ENCODE measurements at regions not wholly inside any gene's neighbourhood (a gene's known extent, or its start where the extent isn't known, plus 50 kb on each side); places are given as distances from the start of the nearest gene placed in this dataset.

DNA sequence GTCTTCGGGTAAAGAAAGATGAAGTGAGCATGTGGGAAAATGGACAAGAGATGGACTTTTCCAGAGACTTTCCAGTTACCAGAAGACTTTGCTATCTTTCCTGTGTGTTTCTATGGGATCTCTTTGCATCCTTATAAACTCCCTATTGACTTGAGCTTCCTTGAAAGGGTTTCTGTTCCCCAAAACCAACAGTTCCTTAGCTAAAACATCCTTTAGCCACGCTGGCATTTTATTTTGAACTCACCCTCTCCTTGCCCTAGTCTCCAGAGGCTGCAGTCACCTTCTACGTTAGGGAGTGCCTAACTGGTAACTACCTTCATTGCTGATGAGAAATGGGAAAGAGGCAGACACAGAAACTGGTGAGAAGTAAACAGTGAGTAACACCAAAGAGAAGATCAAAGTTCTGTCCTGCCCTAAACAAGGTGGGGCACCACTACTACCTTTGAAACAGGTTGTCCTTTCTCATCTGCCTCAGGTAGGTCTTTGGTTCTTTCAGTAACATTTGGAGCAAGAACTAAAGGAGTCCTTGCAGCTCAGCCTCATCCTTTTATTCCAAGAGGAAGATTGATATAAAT lies 402.9 kb downstream of the ENC1 start:
- DNase-seq (ENCODE audit: low read depth, low spot score), result no peak
- in situ Hi-C loops (cut with HindIII; ENCODE audit: low pct_unique_long_range_greater_than_20kb, low sequenced_read_pairs), result no loop called here

- no peak for DNase-seq (ENCODE audit: low read depth, low spot score)
- in situ Hi-C loops (cut with HindIII; ENCODE audit: low pct_unique_long_range_greater_than_20kb, low sequenced_read_pairs), result no loop called here
These were observed 405.0 kb downstream of the ENC1 start for GRCh38 chr5:74235552-74235951.

- in situ Hi-C loops (cut with HindIII; ENCODE audit: low pct_unique_long_range_greater_than_20kb, low sequenced_read_pairs), result no loop called here
- DNase-seq (ENCODE audit: low read depth, low spot score), result no peak
These were observed 407.0 kb downstream of the ENC1 start for GRCh38 chr5:74233571-74233970.

DNA sequence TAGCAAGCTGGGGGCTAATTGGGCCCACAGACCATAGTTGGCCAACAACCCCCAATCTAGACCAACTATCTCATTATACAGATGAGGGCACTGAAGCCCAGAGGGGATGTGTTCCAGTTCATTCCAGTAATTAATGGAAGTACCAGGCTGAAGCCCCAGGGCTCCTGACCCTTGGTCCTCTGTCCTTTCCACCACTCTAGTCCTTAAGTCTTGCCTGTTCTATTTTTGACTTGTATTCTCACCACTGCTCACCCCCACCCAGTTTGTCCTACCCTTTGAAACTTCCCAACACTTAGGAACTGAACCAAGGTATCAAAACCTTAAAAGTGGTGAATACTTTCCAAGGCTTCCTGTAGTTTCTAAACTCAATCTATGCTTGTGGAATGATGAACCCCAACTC lies 407.4 kb downstream of the ENC1 start:
- in situ Hi-C loops (cut with HindIII; ENCODE audit: low pct_unique_long_range_greater_than_20kb, low sequenced_read_pairs), result no loop called here

DNA sequence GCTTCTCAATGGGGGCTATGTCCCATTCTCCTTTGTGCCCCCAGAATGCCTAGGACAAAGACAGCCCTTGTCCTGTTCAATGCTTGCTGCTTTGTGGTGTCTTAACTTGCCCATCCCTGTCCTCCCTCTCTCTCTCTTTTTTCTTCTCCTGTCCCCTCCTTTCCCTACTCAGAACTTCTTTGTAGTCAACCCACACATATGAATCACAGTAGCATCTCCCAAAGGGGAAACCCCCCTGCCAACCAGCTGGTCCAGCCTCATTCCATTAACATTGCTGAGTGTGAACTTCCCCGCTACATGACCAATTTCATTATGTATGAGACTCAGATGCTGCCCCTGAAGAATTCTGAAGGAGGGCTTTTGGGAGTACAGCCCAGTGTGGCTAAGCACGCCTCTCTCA lies 408.3 kb downstream of the ENC1 start:
- no peak for DNase-seq (ENCODE audit: low read depth, low spot score)
- in situ Hi-C loops (cut with HindIII; ENCODE audit: low pct_unique_long_range_greater_than_20kb, low sequenced_read_pairs), result no loop called here

More for the DNA sequence above, 407.4 kb downstream of the ENC1 start:
- DNase-seq (ENCODE audit: low read depth, low spot score), result no peak

DNA sequence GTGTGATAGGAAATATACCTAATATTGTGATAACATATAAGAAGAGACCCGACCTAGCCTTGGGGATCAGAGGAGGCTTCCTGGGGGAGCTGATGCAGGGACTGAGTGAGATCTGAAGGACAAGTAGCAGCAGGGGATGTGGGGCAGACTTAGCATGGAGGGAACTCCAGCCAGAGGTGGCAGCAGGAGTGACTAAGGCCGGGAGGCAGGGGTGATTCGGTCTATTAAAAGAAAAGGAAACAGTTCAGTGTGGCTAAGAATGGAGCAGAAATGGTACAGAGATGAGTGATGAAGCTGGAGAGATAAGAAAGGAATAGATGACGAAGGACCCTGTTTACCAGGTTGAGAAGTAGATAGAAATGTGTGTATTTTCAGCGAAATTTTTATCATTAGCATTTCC lies 408.8 kb downstream of the ENC1 start:
- in situ Hi-C loops (cut with HindIII; ENCODE audit: low pct_unique_long_range_greater_than_20kb, low sequenced_read_pairs), result no loop called here

DNA sequence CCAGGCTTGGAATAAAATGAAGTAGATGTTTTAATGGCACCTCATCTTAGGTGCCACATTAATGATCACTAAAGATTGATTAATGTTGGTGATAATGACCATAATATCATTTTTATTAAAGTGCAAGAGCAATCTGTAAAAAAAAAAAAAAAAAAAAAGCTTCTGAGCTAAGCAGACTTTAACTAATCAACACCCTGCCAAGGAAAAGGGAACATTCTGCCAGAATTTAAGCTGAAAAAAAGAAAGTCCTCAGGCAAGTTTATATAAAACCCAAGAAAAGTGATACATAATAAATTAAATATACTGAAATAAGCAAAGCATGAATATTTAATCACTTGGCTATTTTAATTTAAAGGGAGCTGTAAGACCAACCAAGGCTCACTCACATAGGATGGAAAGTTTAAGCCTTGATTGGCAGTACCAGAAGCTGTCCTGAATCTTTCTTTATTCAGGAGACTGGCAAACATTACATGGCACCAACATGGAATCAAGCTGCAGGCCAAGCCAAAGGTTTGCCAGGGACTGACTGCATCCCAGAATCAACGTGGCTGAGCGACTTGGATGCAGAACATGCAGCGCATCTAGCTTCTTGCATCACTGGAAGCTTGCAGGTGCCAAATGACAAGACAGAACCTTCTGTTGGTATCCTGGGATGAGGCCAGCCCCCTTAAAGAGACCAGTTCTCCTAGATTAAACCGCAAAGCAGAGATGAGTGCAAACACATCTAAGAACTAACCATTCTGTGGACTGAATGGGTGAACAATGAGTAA lies 413.6 kb downstream of the ENC1 start:
- in situ Hi-C loops (cut with HindIII; ENCODE audit: low pct_unique_long_range_greater_than_20kb, low sequenced_read_pairs), result no loop called here
- DNase-seq (ENCODE audit: low read depth, low spot score), result no peak

More for the DNA sequence above, 408.8 kb downstream of the ENC1 start:
- DNase-seq (ENCODE audit: low read depth, low spot score), result no peak

- in situ Hi-C loops (cut with HindIII; ENCODE audit: low pct_unique_long_range_greater_than_20kb, low sequenced_read_pairs), result no loop called here
These were observed 414.9 kb downstream of the ENC1 start for GRCh38 chr5:74225587-74225986.

GRCh38 chr5:74224331-74224730 lies 416.2 kb downstream of the ENC1 start:
- DNase-seq (ENCODE audit: low read depth, low spot score), result no peak
- in situ Hi-C loops (cut with HindIII; ENCODE audit: low pct_unique_long_range_greater_than_20kb, low sequenced_read_pairs), result no loop called here

More at GRCh38 chr5:74225587-74225986, 414.9 kb downstream of the ENC1 start:
- DNase-seq (ENCODE audit: low read depth, low spot score), result no peak

GRCh38 chr5:74222806-74223205 lies 417.7 kb downstream of the ENC1 start:
- no peak for DNase-seq (ENCODE audit: low read depth, low spot score)
- in situ Hi-C loops (cut with HindIII; ENCODE audit: low pct_unique_long_range_greater_than_20kb, low sequenced_read_pairs), result no loop called here

GRCh38 chr5:74221413-74221812 lies 419.1 kb downstream of the ENC1 start:
- DNase-seq (ENCODE audit: low read depth, low spot score), result no peak
- in situ Hi-C loops (cut with HindIII; ENCODE audit: low pct_unique_long_range_greater_than_20kb, low sequenced_read_pairs), result no loop called here

DNA sequence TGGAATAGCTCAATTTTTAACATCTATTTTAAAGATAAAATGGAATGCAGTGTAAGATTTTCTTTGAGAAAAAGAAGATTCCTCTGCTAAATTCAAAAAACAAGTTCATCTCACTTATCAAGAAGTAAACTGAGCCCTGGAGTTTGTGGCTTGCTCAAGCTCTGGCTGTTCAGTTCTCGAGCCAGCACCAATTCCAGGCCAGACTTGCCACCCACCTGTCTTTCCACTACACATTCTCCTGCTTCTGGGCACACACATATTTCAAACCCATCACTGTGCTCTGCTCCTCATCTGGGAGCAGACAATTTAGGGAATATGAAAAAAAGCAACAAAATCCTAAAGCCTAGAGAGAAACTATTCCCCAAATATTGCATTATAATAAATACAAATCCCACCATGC lies 424.5 kb downstream of the ENC1 start:
- in situ Hi-C loops (cut with HindIII; ENCODE audit: low pct_unique_long_range_greater_than_20kb, low sequenced_read_pairs), result no loop called here

DNA sequence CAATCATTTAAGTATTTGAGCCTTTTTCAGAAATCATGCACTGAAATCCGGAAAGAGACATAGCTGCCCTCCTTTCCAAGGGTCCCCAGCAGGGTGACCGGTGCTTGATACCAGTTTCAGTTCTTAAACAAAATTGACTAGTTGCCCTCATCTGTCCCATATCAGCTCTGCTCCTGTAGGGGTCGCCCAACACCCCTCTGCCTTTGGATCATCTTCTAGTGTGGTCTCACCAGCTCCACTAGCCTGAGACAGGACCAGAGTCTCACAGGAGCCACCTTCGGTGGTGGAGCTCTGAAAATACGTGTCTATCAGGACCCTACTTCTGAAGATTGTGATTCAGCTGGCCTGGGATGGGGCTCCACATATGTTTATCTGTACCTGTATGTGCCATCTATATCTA lies 428.2 kb downstream of the ENC1 start:
- DNase-seq (ENCODE audit: low read depth, low spot score), result peak; percentile 62
- in situ Hi-C loops (cut with HindIII; ENCODE audit: low pct_unique_long_range_greater_than_20kb, low sequenced_read_pairs), result no loop called here

More for the DNA sequence above, 424.5 kb downstream of the ENC1 start:
- DNase-seq (ENCODE audit: low read depth, low spot score), result no peak

DNA sequence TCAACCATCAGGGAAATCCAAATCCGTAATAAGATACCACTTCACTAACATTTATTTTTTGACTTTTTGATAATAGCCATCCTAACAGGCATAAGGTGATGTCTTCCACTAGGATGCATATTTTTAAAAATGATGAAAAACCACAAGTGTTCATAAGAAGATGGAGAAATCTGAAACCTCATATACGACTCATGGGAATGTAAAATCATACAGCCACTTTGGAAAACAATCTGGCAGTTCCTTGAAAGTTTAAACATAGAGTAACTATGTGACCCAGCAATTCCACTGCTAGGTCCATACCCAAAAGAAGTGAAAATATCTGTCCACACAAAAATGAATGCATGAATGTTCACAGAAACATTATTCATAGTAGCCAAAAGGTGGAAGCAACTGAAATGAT lies 431.0 kb downstream of the ENC1 start:
- DNase-seq (ENCODE audit: low read depth, low spot score), result no peak
- in situ Hi-C loops (cut with HindIII; ENCODE audit: low pct_unique_long_range_greater_than_20kb, low sequenced_read_pairs), result no loop called here

DNA sequence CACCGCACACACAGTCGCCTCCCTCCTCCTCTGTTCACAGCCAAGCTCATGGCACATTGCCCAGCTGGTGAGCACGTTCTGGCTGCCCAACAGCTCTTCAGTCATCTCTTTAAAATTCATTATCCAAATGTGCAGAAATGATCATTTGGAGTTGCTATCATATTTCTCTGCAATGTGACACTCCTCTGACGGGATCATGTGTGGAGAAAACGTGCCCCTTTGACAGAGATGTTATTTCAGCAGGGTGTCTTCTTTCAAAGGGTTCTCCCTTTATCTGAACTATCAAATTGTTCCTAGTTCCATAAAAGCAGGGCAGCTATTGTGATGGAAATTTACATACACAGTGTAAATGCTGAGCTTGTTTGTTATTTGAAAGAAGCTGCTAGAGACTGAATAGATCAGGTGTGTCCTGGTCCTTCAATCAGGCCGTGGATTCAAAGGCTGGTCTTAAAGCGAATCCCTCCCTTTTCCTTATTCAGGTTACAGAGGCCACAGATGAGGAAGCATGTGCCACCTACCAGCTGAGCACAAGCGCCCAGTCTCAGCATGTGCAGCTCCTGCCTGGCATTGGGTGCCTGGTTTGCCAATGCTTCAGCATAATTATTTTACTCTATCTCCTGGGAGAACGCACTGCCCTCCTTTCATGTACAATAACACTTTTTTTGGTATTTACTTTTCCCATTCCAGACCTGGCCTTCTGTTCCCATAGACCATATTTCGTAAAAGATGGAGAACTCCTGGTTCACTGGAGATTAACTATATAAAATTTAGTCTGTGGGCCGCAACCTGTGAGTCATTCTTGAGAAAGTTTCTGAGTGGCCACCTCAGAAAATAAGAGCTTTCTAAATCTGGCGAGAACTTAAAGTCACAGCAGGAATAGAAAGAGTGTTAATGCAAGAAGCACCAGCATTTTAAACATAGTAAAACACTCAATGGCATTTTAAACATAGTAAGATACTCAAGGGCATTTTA lies 433.7 kb downstream of the ENC1 start:
- no peak for DNase-seq (ENCODE audit: low read depth, low spot score)
- in situ Hi-C loops (cut with HindIII; ENCODE audit: low pct_unique_long_range_greater_than_20kb, low sequenced_read_pairs), result no loop called here

- in situ Hi-C loops (cut with HindIII; ENCODE audit: low pct_unique_long_range_greater_than_20kb, low sequenced_read_pairs), result no loop called here
These were observed 434.6 kb downstream of the ENC1 start for GRCh38 chr5:74205767-74206578.

GRCh38 chr5:74201334-74202081 lies 439.0 kb downstream of the ENC1 start:
- in situ Hi-C loops (cut with HindIII; ENCODE audit: low pct_unique_long_range_greater_than_20kb, low sequenced_read_pairs), result no loop called here
- no peak for DNase-seq (ENCODE audit: low read depth, low spot score)

More at GRCh38 chr5:74205767-74206578, 434.6 kb downstream of the ENC1 start:
- no peak for DNase-seq (ENCODE audit: low read depth, low spot score)
